ENCODE measurements at regions not wholly inside any gene's neighbourhood (a gene's known extent, or its start where the extent isn't known, plus 50 kb on each side); places are given as distances from the start of the nearest gene placed in this dataset.

GRCh38 chr2:149884871-149885270 lies 297.3 kb upstream of the MMADHC start:
- Histone ChIP-seq H3K9me3 (ENCODE audit: low read depth) (no peaks in the 10 kb centered on the region), H3K4me3 (no peak overlapping the region), H3K4me1 (ENCODE audit: low read depth) (no peaks in the 10 kb centered on the region), H3K27ac (no peak overlapping the region), H3K27me3 (no peaks in the 10 kb centered on the region), H3K36me3 (no peaks in the 10 kb centered on the region)
- TF ChIP-seq, protein P1, sequence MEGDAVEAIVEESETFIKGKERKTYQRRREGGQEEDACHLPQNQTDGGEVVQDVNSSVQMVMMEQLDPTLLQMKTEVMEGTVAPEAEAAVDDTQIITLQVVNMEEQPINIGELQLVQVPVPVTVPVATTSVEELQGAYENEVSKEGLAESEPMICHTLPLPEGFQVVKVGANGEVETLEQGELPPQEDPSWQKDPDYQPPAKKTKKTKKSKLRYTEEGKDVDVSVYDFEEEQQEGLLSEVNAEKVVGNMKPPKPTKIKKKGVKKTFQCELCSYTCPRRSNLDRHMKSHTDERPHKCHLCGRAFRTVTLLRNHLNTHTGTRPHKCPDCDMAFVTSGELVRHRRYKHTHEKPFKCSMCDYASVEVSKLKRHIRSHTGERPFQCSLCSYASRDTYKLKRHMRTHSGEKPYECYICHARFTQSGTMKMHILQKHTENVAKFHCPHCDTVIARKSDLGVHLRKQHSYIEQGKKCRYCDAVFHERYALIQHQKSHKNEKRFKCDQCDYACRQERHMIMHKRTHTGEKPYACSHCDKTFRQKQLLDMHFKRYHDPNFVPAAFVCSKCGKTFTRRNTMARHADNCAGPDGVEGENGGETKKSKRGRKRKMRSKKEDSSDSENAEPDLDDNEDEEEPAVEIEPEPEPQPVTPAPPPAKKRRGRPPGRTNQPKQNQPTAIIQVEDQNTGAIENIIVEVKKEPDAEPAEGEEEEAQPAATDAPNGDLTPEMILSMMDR (IDR thresholded peaks at IDR 0.05; ENCODE audit: low read depth, low read length): no peak
- DNase-seq (ENCODE audit: low read depth in 1 of 2, low spot score in 1 of 2): no peak

GRCh38 chr2:149877913-149878312 lies 290.3 kb upstream of the MMADHC start:
- no peaks in the 10 kb centered on the region for H3K9me3 ChIP-seq (ENCODE audit: low read depth)
- H3K36me3 ChIP-seq: no peaks in the 10 kb centered on the region
- DNase-seq (ENCODE audit: low read depth in 1 of 2, low spot score in 1 of 2): no peak
- H3K27me3 ChIP-seq: no peaks in the 10 kb centered on the region
- TF ChIP-seq, protein P1 (IDR thresholded peaks at IDR 0.05; ENCODE audit: low read depth, low read length): no peak
- H3K27ac ChIP-seq: no peak overlapping the region
- no peak overlapping the region for H3K4me3 ChIP-seq
- peaks cover 3% of the 10 kb centered on the region for H3K4me1 ChIP-seq (ENCODE audit: low read depth)

- H3K27me3 ChIP-seq: no peaks in the 10 kb centered on the region
- peaks cover 10% of the 10 kb centered on the region for H3K4me1 ChIP-seq (ENCODE audit: low read depth)
- H3K9me3 ChIP-seq (ENCODE audit: low read depth): no peaks in the 10 kb centered on the region
- H3K27ac ChIP-seq: no peak overlapping the region
- no peaks in the 10 kb centered on the region for H3K36me3 ChIP-seq
- TF ChIP-seq, protein P1 (IDR thresholded peaks at IDR 0.05; ENCODE audit: low read depth, low read length): no peak
- DNase-seq (ENCODE audit: low read depth in 1 of 2, low spot score in 1 of 2): no peak
- H3K4me3 ChIP-seq: no peak overlapping the region
Measured at GRCh38 chr2:149877074-149877473, 289.5 kb upstream of the MMADHC start.

GRCh38 chr2:149873936-149874335 lies 286.4 kb upstream of the MMADHC start:
- Histone ChIP-seq H3K36me3 (no peaks in the 10 kb centered on the region), H3K4me1 (ENCODE audit: low read depth) (peaks cover 10% of the 10 kb centered on the region), H3K9me3 (ENCODE audit: low read depth) (no peaks in the 10 kb centered on the region), H3K4me3 (no peak overlapping the region), H3K27me3 (no peaks in the 10 kb centered on the region), H3K27ac (no peak overlapping the region)
- TF ChIP-seq, protein P1 (IDR thresholded peaks at IDR 0.05; ENCODE audit: low read depth, low read length): no peak
- DNase-seq (ENCODE audit: low read depth in 1 of 2, low spot score in 1 of 2): no peak

- TF ChIP-seq, protein P1 (IDR thresholded peaks at IDR 0.05; ENCODE audit: low read depth, low read length): no peak
- H3K9me3 ChIP-seq (ENCODE audit: low read depth): no peaks in the 10 kb centered on the region
- peaks cover 10% of the 10 kb centered on the region for H3K4me1 ChIP-seq (ENCODE audit: low read depth)
- H3K36me3 ChIP-seq: no peaks in the 10 kb centered on the region
- no peak overlapping the region for H3K4me3 ChIP-seq
- DNase-seq (ENCODE audit: low read depth in 1 of 2, low spot score in 1 of 2): peak; percentile 41 to 72
- H3K27me3 ChIP-seq: no peaks in the 10 kb centered on the region
- no peak overlapping the region for H3K27ac ChIP-seq
Measured at GRCh38 chr2:149872638-149873150, 285.1 kb upstream of the MMADHC start.

DNA sequence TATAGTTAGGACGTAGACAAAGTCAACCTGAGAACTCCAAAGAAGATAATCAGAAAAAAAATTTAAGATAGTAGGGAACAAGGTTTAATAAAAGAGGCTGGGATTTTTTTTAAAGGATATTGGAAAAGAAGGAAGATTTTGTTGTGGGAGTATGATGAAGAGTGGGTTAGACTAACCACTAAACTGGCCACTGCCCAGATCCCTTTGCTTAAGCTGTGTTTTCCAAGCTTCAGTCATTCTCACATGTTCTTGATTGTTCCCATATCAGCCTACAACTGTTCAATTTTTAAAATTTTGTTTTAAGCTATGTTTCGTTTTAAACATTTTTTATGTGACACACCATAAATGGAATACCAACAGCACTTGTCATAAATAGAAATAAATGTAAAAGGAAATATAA lies 284.5 kb upstream of the MMADHC start:
- H3K4me1 ChIP-seq (ENCODE audit: low read depth): peaks cover 10% of the 10 kb centered on the region
- no peak overlapping the region for H3K27ac ChIP-seq
- peak in 1 of 2 donors; percentile 50 for DNase-seq (ENCODE audit: low read depth in 1 of 2, low spot score in 1 of 2)
- no peaks in the 10 kb centered on the region for H3K9me3 ChIP-seq (ENCODE audit: low read depth)
- TF ChIP-seq, protein P1 (IDR thresholded peaks at IDR 0.05; ENCODE audit: low read depth, low read length): no peak
- no peak overlapping the region for H3K4me3 ChIP-seq
- no peaks in the 10 kb centered on the region for H3K27me3 ChIP-seq
- H3K36me3 ChIP-seq: no peaks in the 10 kb centered on the region
